GM12891 (cell line): ENCODE measurements at regions not wholly inside any gene's neighbourhood (a gene's known extent, or its start where the extent isn't known, plus 50 kb on each side); places are given as distances from the start of the nearest gene placed in this dataset.
"Not testable (repeated sequence)": the region's sequence is repeated elsewhere in the genome, so short reads cannot be mapped to it uniquely, and the experiment has no call there.

Source experiments
- DNase-seq: peaks from one replicate; pipeline ENCODE4 v3.0.0; 2011; ENCODE audit warnings: low spot score; ENCODE audit not compliant: insufficient read length
- FAIRE-seq: peaks from 2 replicates; lab custom pipeline; 2011; peaks lifted over from hg19 to GRCh38; lab: Jason Lieb, UNC
- PAX5 ChIP-seq: IDR thresholded peaks from 2 replicates; pipeline ENCODE4 v1.6.1; 2011; ENCODE audit warnings: low read length, moderate library complexity, mild to moderate bottlenecking; ENCODE audit not compliant: insufficient read depth, severe bottlenecking
- POLR2A ChIP-seq: IDR thresholded peaks from 2 replicates; pipeline ENCODE4 v1.6.1; 2011; ENCODE audit warnings: low read depth, low read length, control low read depth
- POLR2AphosphoS5 ChIP-seq: IDR thresholded peaks from 2 replicates; pipeline ENCODE4 v1.6.1; 2011; ENCODE audit warnings: low read depth, low read length, control low read depth
- POU2F2 ChIP-seq: IDR thresholded peaks from 2 replicates; pipeline ENCODE4 v1.6.1; 2011; ENCODE audit warnings: low read depth, mild to moderate bottlenecking, control low read depth, low read length, moderate library complexity
- SPI1 ChIP-seq: IDR thresholded peaks from 2 replicates; pipeline ENCODE4 v1.6.1; 2011; ENCODE audit warnings: low read depth, low read length, control low read depth
- TAF1 ChIP-seq: IDR thresholded peaks from 2 replicates; pipeline ENCODE4 v1.6.1; 2011; ENCODE audit warnings: low read depth, low read length, control low read depth

GRCh38 chr10:45080331-45080730 lies 79.6 kb downstream of the ZNF22 start:
- TF ChIP-seq PAX5 (no peak), POU2F2 (no peak), TAF1 (no peak), POLR2AphosphoS5 (no peak), POLR2A (no peak), SPI1 (no peak)
- FAIRE-seq (no peak), DNase-seq (no peak)

GRCh38 chr10:45082176-45082575 lies 81.5 kb downstream of the ZNF22 start:
- TF ChIP-seq POLR2A = no peak
- TF ChIP-seq POU2F2 = no peak
- no peak for TF ChIP-seq PAX5
- no peak for TF ChIP-seq SPI1
- TF ChIP-seq POLR2AphosphoS5 = no peak
- no peak for TF ChIP-seq TAF1
- FAIRE-seq (no peak), DNase-seq (no peak)

- TF ChIP-seq PAX5 (no peak), POU2F2 (no peak), POLR2AphosphoS5 (no peak), SPI1 (no peak), TAF1 (no peak), POLR2A (no peak)
- no peak for FAIRE-seq
- DNase-seq = no peak
Measured at GRCh38 chr10:45091968-45092367, 91.2 kb downstream of the ZNF22 start.

GRCh38 chr10:45093945-45094344 lies 93.2 kb downstream of the ZNF22 start:
- DNase-seq (no peak), FAIRE-seq (no peak)
- TF ChIP-seq TAF1 (no peak), PAX5 (no peak), POLR2AphosphoS5 (no peak), SPI1 (no peak), POLR2A (no peak), POU2F2 (no peak)

- no peak for FAIRE-seq
- TF ChIP-seq TAF1 (no peak), POLR2AphosphoS5 (no peak), POU2F2 (no peak), POLR2A (no peak), PAX5 (no peak), SPI1 (no peak)
Measured at GRCh38 chr10:45095286-45095685, 94.6 kb downstream of the ZNF22 start.

GRCh38 chr10:45096001-45096400 lies 95.3 kb downstream of the ZNF22 start:
- FAIRE-seq (no peak), DNase-seq (no peak)
- TF ChIP-seq POU2F2 = no peak

More at GRCh38 chr10:45095286-45095685, 94.6 kb downstream of the ZNF22 start:
- DNase-seq = no peak

- no peak for TF ChIP-seq TAF1
- 0 out of 2 replicates have a peak, but pooled peaks have one; percentile 28 for TF ChIP-seq SPI1
- no peak for TF ChIP-seq PAX5
- no peak for TF ChIP-seq POLR2AphosphoS5
- TF ChIP-seq POU2F2 = no peak
- DNase-seq = no peak
- no peak for FAIRE-seq
Measured at GRCh38 chr10:45100429-45100828, 99.7 kb downstream of the ZNF22 start.

- TF ChIP-seq PAX5 (no peak), POU2F2 (no peak), TAF1 (no peak), SPI1 (no peak), POLR2AphosphoS5 (no peak), POLR2A (no peak)
- FAIRE-seq (no peak), DNase-seq (no peak)
Measured at GRCh38 chr10:45104674-45105073, 104.0 kb downstream of the ZNF22 start.

GRCh38 chr10:45105309-45105708 lies 104.6 kb downstream of the ZNF22 start:
- not testable (repeated sequence) for FAIRE-seq, DNase-seq

- TF ChIP-seq POLR2AphosphoS5 = no peak
- TF ChIP-seq POU2F2 = no peak
- no peak for TF ChIP-seq TAF1
- FAIRE-seq (no peak), DNase-seq (no peak)
Measured at GRCh38 chr10:45106236-45106856, 105.6 kb downstream of the ZNF22 start.

- DNase-seq = no peak
- peak; percentile 5 for FAIRE-seq
- no peak for TF ChIP-seq POLR2AphosphoS5
- TF ChIP-seq TAF1 = no peak
- no peak for TF ChIP-seq PAX5
- TF ChIP-seq POU2F2 = no peak
- no peak for TF ChIP-seq SPI1
- no peak for TF ChIP-seq POLR2A
Measured at GRCh38 chr10:45111509-45111908, 110.8 kb downstream of the ZNF22 start.

GRCh38 chr10:45117940-45118339 lies 117.2 kb downstream of the ZNF22 start:
- FAIRE-seq, DNase-seq: not testable (repeated sequence)
